ENCODE measurements at regions not wholly inside any gene's neighbourhood (a gene's known extent, or its start where the extent isn't known, plus 50 kb on each side); places are given as distances from the start of the nearest gene placed in this dataset.

- TF ChIP-seq POLR2A (IDR thresholded peaks at IDR 0.05) (no peak), CTCF (IDR thresholded peaks at IDR 0.05) (no peak)
Observed at GRCh38 chr12:98146043-98146442, 369.3 kb upstream of the TMPO start.

Data from Peyer's patch (tissue), 4 donors.